BE2C (cell line): ENCODE measurements at regions not wholly inside any gene's neighbourhood (a gene's known extent, or its start where the extent isn't known, plus 50 kb on each side); places are given as distances from the start of the nearest gene placed in this dataset.

ENCODE experiments used
- DNase-seq: peaks from one replicate; pipeline ENCODE4 v3.0.0-alpha.2; 2020
- H3K27me3 ChIP-seq: fragments of 250-450 bp; sonication (Bioruptor Pico); 2 replicates; pipeline ENCODE4 v1.5.1; 2020; ENCODE audit warnings: mild to moderate bottlenecking
- H3K36me3 ChIP-seq: fragments of 250-450 bp; sonication (Bioruptor Pico); 2 replicates; pipeline ENCODE4 v1.5.1; 2020; ENCODE audit warnings: mild to moderate bottlenecking
- H3K4me1 ChIP-seq: fragments of 250-450 bp; sonication (Bioruptor Pico); 2 replicates; pipeline ENCODE4 v1.5.1; 2020
- H3K4me3 ChIP-seq: 2 replicates; pipeline ENCODE4 v1.5.1; 2011; ENCODE audit warnings: low read depth, low read length
- H3K9me3 ChIP-seq: fragments of 250-450 bp; sonication (Bioruptor Pico); 2 replicates; pipeline ENCODE4 v1.5.1; 2020
- TF ChIP-seq, protein P1 (sequence below): IDR thresholded peaks from 2 replicates; pipeline ENCODE4 v1.5.1; 2012; ENCODE audit warnings: mild to moderate bottlenecking, low read depth, low read length

DNA sequence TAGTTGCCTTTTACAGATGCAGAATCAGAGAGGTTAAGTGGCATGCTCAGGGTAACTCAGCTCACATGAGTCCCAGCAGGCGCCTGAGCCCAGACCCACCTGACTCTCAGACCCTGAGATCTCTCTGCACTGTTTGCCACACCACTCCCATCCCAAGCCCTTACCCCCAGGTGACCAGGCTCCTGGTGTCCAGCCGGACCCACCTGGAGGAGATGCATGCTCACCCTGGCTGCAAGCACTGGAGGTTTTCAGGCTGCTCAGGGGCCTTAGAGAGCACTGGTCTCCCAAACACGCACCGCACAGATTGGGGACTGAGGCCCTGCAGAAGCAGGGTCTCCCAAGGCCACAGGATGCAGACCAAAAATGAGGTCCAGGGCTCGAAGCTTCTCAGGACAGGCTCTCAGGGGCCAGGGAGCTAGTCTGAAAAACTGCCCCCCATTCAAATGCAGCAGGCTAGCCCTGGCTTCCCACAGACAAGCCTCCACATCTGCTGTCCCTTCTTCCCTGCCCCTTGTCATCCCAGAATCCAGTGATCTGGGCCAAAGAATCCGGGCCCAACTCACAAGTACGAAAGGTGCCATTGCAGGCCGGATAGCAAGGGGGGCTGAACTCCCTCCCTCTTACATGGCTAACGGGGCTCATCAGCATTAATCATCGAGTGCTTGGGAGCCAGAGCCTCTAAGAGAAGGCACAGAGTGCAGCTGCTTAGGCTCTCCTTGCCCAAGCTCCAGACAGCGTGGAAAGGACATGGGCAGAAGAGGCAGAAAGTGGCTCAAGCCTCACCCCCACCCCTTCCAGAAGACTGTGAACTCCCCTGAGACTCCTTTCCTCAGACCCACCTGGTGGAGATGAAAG is 90.2 kb upstream of the PRR20G start:
- Histone ChIP-seq H3K9me3 (no peaks in the 10 kb centered on the region), H3K4me1 (no peaks in the 10 kb centered on the region), H3K27me3 (no peaks in the 10 kb centered on the region), H3K36me3 (no peaks in the 10 kb centered on the region), H3K4me3 (no peak overlapping the region)
- TF ChIP-seq, protein P1, sequence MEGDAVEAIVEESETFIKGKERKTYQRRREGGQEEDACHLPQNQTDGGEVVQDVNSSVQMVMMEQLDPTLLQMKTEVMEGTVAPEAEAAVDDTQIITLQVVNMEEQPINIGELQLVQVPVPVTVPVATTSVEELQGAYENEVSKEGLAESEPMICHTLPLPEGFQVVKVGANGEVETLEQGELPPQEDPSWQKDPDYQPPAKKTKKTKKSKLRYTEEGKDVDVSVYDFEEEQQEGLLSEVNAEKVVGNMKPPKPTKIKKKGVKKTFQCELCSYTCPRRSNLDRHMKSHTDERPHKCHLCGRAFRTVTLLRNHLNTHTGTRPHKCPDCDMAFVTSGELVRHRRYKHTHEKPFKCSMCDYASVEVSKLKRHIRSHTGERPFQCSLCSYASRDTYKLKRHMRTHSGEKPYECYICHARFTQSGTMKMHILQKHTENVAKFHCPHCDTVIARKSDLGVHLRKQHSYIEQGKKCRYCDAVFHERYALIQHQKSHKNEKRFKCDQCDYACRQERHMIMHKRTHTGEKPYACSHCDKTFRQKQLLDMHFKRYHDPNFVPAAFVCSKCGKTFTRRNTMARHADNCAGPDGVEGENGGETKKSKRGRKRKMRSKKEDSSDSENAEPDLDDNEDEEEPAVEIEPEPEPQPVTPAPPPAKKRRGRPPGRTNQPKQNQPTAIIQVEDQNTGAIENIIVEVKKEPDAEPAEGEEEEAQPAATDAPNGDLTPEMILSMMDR: no peak
- no peak for DNase-seq

DNA sequence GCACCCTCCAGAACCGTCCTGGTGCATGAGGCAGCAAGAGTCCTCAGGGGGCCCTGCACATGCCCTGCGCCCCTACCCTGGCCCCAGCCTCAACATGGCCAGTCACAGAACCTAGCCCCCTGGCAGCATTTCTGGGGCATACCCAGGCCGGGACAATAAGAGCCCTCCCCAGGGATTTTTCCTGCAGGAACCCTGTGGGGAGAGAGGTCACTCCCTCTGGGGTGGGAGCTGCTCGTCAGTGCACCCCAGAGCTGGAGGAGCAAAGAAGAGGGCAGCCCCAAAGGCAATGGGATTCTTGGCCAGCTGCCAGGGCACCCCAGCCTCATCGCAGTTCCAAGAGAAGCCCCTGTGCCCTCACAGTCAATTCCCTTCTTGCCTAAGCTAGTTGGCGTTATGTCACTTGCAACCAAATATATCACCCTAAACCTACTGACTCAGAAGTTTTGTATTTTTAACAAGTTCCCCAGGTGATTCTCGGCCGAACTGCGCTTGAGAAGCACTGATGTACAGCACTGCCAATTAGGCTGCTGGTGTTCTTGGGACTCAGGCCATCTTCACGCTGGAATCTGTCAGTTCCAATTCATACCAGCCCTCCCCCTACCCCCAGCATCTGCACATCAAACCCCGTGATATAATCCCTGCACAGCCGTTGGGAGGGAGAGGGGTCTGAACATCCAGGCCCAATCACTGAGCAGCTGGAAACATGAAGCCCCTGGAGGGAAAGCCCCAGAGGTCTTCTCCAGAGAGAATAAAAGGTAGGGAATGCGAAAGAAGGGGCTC is 87.5 kb upstream of the PRR20G start:
- H3K4me3 ChIP-seq: no peak overlapping the region
- no peaks in the 10 kb centered on the region for H3K4me1 ChIP-seq
- H3K36me3 ChIP-seq: no peaks in the 10 kb centered on the region
- TF ChIP-seq, protein P1: no peak
- no peaks in the 10 kb centered on the region for H3K27me3 ChIP-seq
- no peak for DNase-seq
- H3K9me3 ChIP-seq: no peaks in the 10 kb centered on the region

DNA sequence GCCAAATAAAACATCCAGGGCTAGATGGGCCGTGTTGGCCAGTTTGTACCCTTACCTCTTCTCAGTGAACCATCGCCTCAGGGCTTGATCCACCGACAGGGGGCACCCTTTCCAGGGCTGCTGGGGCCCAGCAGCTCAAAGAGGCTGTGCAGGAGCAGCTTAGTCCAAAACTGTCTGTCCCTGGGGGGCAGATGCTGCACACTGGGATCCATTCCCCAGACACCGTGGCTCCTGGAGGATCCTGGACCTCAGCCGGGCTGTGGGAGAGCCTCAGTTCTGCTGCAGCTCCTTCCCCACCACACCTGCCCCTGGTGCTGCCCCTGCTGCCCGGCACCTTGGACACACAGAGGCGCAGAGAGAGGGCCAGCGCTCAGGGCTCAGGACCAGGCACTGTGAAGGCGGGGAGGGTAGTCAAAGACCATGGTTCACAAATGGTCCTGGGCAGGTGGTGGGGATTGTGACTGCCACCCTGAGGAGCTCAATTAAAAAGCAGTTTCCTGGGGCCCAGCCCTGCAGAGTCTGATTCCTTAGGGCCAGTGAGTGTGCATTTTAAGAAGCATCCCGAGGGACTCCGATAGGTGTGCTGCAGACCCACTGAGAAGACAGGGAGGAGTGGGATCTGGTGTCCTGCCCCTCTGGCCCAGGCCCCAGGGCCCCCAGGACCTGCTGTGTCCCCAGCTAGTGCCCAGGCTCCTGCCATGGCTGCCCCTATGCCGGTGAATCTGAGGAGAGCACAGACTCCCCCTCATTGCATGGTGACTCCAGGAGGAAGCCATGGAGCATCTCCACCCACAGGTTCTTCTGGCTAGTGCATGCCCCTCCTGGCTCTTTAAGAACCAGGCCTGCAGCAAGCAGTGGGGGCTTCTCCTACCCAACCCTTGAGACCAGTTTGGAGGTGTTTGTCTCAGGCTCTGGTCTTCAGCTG is 86.5 kb upstream of the PRR20G start:
- Histone ChIP-seq H3K4me1 (0 out of 2 replicates have a peak, but pooled peaks cover 2% of the 10 kb centered on the region), H3K9me3 (no peaks in the 10 kb centered on the region), H3K27me3 (no peaks in the 10 kb centered on the region), H3K36me3 (no peaks in the 10 kb centered on the region), H3K4me3 (no peak overlapping the region)
- DNase-seq: peak; percentile 47
- TF ChIP-seq, protein P1: peak; percentile 65

DNA sequence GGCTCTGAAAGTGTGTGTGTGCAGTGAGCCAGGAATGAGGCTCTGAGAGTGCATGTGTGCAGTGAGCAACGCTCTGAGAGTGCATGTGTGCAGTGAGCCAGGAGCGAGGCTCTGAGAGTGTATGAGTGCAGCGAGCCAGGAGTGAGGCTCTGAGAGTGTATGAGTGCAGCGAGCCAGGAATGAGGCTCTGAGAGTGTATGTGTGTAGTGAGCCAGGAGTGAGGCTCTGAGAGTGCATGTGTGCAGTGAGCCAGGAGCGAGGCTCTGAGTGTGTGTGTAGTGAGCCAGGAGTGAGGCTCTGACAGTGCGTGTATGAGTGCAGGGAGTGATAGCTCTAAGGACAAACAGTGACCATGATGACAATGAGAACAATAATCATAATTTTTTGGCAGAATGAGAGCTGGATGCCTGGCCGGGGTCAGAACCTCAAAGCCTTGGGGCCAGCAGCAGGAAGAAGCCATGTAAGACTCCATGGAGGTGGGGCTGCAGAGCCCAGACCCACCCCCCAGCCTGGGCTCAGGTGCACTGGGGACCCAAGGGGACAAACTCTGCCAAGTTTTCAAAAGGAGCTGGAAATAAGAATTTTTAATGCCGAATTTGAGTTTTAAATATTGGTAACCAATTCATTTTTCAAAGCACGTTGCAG is 85.7 kb upstream of the PRR20G start:
- TF ChIP-seq, protein P1: no peak
- H3K4me3 ChIP-seq: no peak overlapping the region
- no peaks in the 10 kb centered on the region for H3K27me3 ChIP-seq
- H3K4me1 ChIP-seq: peaks cover 2% of the 10 kb centered on the region; the same call in 1 of the 2 replicates
- H3K36me3 ChIP-seq: no peaks in the 10 kb centered on the region
- H3K9me3 ChIP-seq: no peaks in the 10 kb centered on the region
- DNase-seq: no peak

DNA sequence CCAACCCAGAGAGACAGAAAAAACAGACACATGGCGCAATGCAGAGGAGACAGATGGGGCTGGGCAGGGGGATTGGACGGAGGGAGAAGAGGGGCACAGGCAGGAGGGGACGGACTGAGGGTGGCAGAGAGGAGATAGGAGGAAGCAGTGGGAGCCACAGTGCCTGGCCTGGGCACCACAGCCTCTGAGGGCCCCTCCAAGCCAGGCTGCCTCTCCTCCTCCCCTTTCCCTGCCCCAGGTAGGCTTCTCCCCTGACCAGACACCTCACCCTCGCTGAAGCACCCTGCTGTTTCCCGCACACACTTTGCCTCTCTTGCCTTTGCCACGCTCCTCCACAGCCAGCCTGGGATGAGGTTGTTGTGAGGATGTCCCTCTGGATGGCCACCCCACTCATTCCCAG is 84.0 kb upstream of the PRR20G start:
- TF ChIP-seq, protein P1: no peak
- Histone ChIP-seq H3K4me3 (no peak overlapping the region), H3K9me3 (no peaks in the 10 kb centered on the region), H3K36me3 (no peaks in the 10 kb centered on the region), H3K4me1 (peaks cover 2% of the 10 kb centered on the region; the same call in 1 of the 2 replicates), H3K27me3 (no peaks in the 10 kb centered on the region)
- DNase-seq: no peak
